PC-3 (cell line): ENCODE measurements at regions not wholly inside any gene's neighbourhood (a gene's known extent, or its start where the extent isn't known, plus 50 kb on each side); places are given as distances from the start of the nearest gene placed in this dataset.
"Not testable (repeated sequence)": the region's sequence is repeated elsewhere in the genome, so short reads cannot be mapped to it uniquely, and the experiment has no call there.

ENCODE experiments used
- ATAC-seq: fragments of 200-7000 bp; cut with Tn5 transposase; 2 replicates; pipeline ENCODE4 v1.9.1; 2020; ENCODE audit warnings: mild to moderate bottlenecking, moderate library complexity
- BruUV-seq: library from RNA; stranded (reverse); fragments of 400-500 nt; replicated peaks from 2 replicates; lab custom pipeline; 2021; lab: Mats Ljungman, UMichigan
- CTCF ChIA-PET: fragments of 300-600 bp; sonication (Branson Sonifier 250); formaldehyde crosslinking; loops from one replicate; lab custom pipeline; 2022; ENCODE audit warnings: antibody characterized with exemption; lab: Charles Lee
- POLR2A ChIA-PET: fragments of 300-600 bp; sonication (Branson Sonifier 250); formaldehyde crosslinking; loops from one replicate; lab custom pipeline; 2022; ENCODE audit warnings: antibody characterized with exemption; ENCODE audit not compliant: unreplicated experiment; lab: Charles Lee
- DNase-seq: peaks from one replicate; pipeline ENCODE4 v3.0.0-alpha.2; 2015
- H2AFZ ChIP-seq: fragments of 300-600 bp; sonication (generic); 2 replicates; pipeline ENCODE4 v1.6.0; 2016; ENCODE audit warnings: antibody characterized with exemption, low read length
- H3F3A ChIP-seq: fragments of 300-600 bp; sonication (generic); one replicate; pipeline ENCODE4 v1.6.0; 2017; ENCODE audit warnings: antibody characterized with exemption, low read length, control low read depth, mild to moderate bottlenecking; ENCODE audit not compliant: unreplicated experiment
- H3K27ac ChIP-seq: fragments of 300-600 bp; sonication (generic); 2 replicates; pipeline ENCODE4 v1.5.1; 2016; ENCODE audit warnings: mild to moderate bottlenecking, low read length
- H3K27me3 ChIP-seq: fragments of 300-600 bp; sonication (generic); 2 replicates; pipeline ENCODE4 v1.6.1; 2016; ENCODE audit warnings: low read length, mixed read lengths
- H3K36me3 ChIP-seq: fragments of 300-600 bp; sonication (generic); 2 replicates; pipeline ENCODE4 v1.6.1; 2016; ENCODE audit warnings: low read depth, mixed run types, low read length, mixed read lengths
- H3K4me1 ChIP-seq: fragments of 300-600 bp; sonication (generic); 2 replicates; pipeline ENCODE4 v1.5.1; 2016; ENCODE audit warnings: low read length; ENCODE audit not compliant: insufficient read depth
- H3K4me2 ChIP-seq: fragments of 300-600 bp; sonication (generic); 2 replicates; pipeline ENCODE4 v1.6.0; 2016; ENCODE audit warnings: low read length
- H3K4me3 ChIP-seq: fragments of 300-600 bp; sonication (generic); 2 replicates; pipeline ENCODE4 v1.5.1; 2016; ENCODE audit warnings: mild to moderate bottlenecking, low read length, mixed read lengths
- H3K79me2 ChIP-seq: fragments of 300-600 bp; sonication (generic); 2 replicates; pipeline ENCODE4 v1.6.1; 2017; ENCODE audit warnings: low read length, mixed read lengths
- H3K9ac ChIP-seq: fragments of 300-600 bp; sonication (generic); 2 replicates; pipeline ENCODE4 v1.6.0; 2016; ENCODE audit warnings: mild to moderate bottlenecking, low read length
- H3K9me2 ChIP-seq: fragments of 300-600 bp; sonication (generic); replicated peaks from 2 replicates; pipeline ENCODE4 v1.6.1; 2016; ENCODE audit warnings: mixed run types, low read length, mixed read lengths
- H3K9me3 ChIP-seq: fragments of 300-600 bp; sonication (generic); 2 replicates; pipeline ENCODE4 v1.6.1; 2016; ENCODE audit warnings: low read length, mixed read lengths
- H4K20me1 ChIP-seq: fragments of 300-600 bp; sonication (generic); 2 replicates; pipeline ENCODE4 v1.6.1; 2016; ENCODE audit warnings: low read length, mixed read lengths
- EZH2 ChIP-seq: fragments of 300-600 bp; sonication (generic); IDR thresholded peaks from one replicate; pipeline ENCODE4 v1.6.1; 2017; ENCODE audit warnings: antibody characterized with exemption, mild to moderate bottlenecking, low read length; ENCODE audit not compliant: unreplicated experiment
- EZH2phosphoT487 ChIP-seq: fragments of 300-600 bp; sonication (generic); IDR thresholded peaks from 2 replicates; pipeline ENCODE4 v1.6.1; 2018; ENCODE audit warnings: mild to moderate bottlenecking, antibody characterized with exemption, low read length, borderline replicate concordance
- intact Hi-C: fragments of 100-400 bp; cut with micrococcal nuclease; formaldehyde crosslinking; loops from 2 replicates; pipeline ENCODE4 v1.9.0; 2023
- TF ChIP-seq, protein P1 (sequence below): fragments of 300-600 bp; sonication (generic); conservative IDR thresholded peaks from 2 replicates; pipeline ENCODE4 v1.5.1; 2017; ENCODE audit warnings: antibody characterized with exemption, low read depth, mild to moderate bottlenecking, low read length

DNA sequence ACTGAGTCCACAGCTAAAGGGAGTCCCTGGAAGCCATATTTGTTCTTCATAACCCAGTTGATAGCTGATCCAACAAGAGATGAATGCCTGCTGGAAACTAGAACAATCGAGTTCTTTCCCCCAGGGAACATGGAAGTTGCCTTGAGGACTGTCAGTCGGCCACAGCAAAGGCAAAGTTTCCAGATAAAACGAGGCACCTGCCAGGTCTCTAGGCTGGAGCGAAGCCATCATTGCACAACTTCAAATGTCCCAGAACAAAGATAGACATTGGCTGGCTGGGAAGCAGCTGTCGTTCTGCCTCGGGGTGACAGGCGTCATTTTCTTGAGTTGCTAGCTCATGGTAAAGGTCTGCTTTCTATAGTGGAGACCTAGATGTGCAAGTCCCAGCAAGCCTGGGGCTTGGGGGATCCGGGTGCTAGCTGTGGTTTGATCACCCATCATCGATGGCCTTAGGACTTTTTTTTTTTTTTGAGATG, 184.4 kb upstream of the ZNF217 start:
- Histone ChIP-seq H3K27me3 (no peaks in the 10 kb centered on the region), H3K9ac (no peak overlapping the region), H3K9me3 (no peaks in the 10 kb centered on the region), H3K4me1 (peaks cover 33% of the 10 kb centered on the region), H3K4me3 (no peak overlapping the region), H4K20me1 (no peaks in the 10 kb centered on the region), H3K79me2 (peaks cover 7% of the 10 kb centered on the region), H3K9me2 (no peaks in the 10 kb centered on the region), H3K4me2 (no peak overlapping the region), H3K27ac (no peak overlapping the region), H3K36me3 (no peaks in the 10 kb centered on the region), H3F3A (peaks cover 13% of the 10 kb centered on the region), H2AFZ (no peak overlapping the region)
- ChIA-PET POLR2A (interaction anchor here (0.6 kb wide), 1 partner anchor 152 kb away, joined by 4 read pairs; no protein-coding TSS in a partner anchor), CTCF (no interaction called here)
- ATAC-seq, result no peak
- BruUV-seq, result no TSS peak
- DNase-seq, result no peak
- intact Hi-C loops, result no loop called here
- TF ChIP-seq EZH2phosphoT487, result no peak
- TF ChIP-seq EZH2, result no peak
- TF ChIP-seq, protein P1, sequence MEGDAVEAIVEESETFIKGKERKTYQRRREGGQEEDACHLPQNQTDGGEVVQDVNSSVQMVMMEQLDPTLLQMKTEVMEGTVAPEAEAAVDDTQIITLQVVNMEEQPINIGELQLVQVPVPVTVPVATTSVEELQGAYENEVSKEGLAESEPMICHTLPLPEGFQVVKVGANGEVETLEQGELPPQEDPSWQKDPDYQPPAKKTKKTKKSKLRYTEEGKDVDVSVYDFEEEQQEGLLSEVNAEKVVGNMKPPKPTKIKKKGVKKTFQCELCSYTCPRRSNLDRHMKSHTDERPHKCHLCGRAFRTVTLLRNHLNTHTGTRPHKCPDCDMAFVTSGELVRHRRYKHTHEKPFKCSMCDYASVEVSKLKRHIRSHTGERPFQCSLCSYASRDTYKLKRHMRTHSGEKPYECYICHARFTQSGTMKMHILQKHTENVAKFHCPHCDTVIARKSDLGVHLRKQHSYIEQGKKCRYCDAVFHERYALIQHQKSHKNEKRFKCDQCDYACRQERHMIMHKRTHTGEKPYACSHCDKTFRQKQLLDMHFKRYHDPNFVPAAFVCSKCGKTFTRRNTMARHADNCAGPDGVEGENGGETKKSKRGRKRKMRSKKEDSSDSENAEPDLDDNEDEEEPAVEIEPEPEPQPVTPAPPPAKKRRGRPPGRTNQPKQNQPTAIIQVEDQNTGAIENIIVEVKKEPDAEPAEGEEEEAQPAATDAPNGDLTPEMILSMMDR, result no peak

DNA sequence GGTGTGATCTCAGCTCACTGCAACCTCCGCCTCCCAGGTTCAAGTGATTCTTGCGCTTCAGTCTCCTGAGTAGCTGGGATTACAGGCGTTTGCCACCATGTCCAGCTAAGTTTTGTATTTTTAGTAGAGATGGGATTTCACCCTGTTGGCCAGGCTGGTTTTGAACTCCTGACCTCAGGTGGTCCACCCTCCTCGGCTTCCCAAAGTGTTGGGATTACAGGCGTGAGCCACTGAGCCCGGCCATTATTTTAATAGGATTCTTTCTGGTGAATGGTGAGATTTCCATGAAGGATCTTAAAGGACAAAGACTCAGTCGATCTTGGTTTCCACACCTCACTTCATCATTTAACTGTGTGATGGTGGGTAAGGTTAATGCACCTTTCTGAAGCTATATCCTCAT, 183.8 kb upstream of the ZNF217 start:
- BruUV-seq, H3K4me3 ChIP-seq, H2AFZ ChIP-seq, POLR2A ChIA-PET, H3K79me2 ChIP-seq, H3K27me3 ChIP-seq, DNase-seq, H3K36me3 ChIP-seq, H4K20me1 ChIP-seq, H3K9me2 ChIP-seq, intact Hi-C loops, ATAC-seq, H3K27ac ChIP-seq, H3K9ac ChIP-seq, H3K4me2 ChIP-seq, CTCF ChIA-PET, H3K9me3 ChIP-seq: not testable (repeated sequence)
- H3K4me1 ChIP-seq, result peaks cover 39% of the 10 kb centered on the region
- peaks cover 13% of the 10 kb centered on the region for H3F3A ChIP-seq

DNA sequence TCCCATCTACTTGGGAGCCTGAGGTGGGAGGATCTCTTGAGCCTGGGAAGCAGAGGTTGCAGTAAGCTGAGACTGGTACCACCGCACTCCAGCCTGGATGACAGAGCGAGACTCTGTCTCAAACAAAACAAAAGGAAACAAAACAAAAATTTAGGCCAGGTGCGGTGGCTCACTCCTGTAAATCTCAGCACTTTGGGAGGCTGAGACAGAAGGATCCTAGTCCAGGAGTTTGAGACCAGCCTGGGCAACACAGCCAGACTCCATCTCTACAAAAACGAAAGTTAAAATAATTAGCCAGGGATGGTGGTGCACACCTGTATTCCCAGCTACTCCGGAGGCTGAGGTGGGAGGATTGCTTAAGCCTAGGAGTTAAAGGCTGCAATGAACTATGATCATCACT, 183.2 kb upstream of the ZNF217 start:
- H2AFZ ChIP-seq, result no peak overlapping the region
- peaks cover 7% of the 10 kb centered on the region for H3K79me2 ChIP-seq
- no peak overlapping the region; the same call in 1 of the 2 replicates for H3K9ac ChIP-seq
- ATAC-seq (no peak), DNase-seq (no peak)
- peaks cover 13% of the 10 kb centered on the region for H3F3A ChIP-seq
- H3K4me1 ChIP-seq, result peaks cover 44% of the 10 kb centered on the region
- no peaks in the 10 kb centered on the region for H3K36me3 ChIP-seq
- intact Hi-C loops, result no loop called here
- no peaks in the 10 kb centered on the region for H4K20me1 ChIP-seq
- ChIA-PET CTCF (interaction anchor here (0.5 kb wide), 1 partner anchor 513 kb away, joined by 3 read pairs; no protein-coding TSS in a partner anchor), POLR2A (interaction anchor here (0.6 kb wide), 1 partner anchor 95 kb away, joined by 3 read pairs; no protein-coding TSS in a partner anchor)
- no peaks in the 10 kb centered on the region for H3K9me2 ChIP-seq
- BruUV-seq, result no TSS peak
- TF ChIP-seq EZH2phosphoT487, result no peak
- no peak for TF ChIP-seq EZH2
- TF ChIP-seq, protein P1, result no peak
- H3K4me3 ChIP-seq, result no peak overlapping the region
- H3K9me3 ChIP-seq, result no peaks in the 10 kb centered on the region
- H3K4me2 ChIP-seq, result no peak overlapping the region
- H3K27ac ChIP-seq, result peak overlapping the region; percentile 92; the same call in 1 of the 2 replicates
- H3K27me3 ChIP-seq, result no peaks in the 10 kb centered on the region
